ENCODE measurements at regions not wholly inside any gene's neighbourhood (a gene's known extent, or its start where the extent isn't known, plus 50 kb on each side); places are given as distances from the start of the nearest gene placed in this dataset.
"Not testable (repeated sequence)": the region's sequence is repeated elsewhere in the genome, so short reads cannot be mapped to it uniquely, and the experiment has no call there.

- DNase-seq (ENCODE audit: low read depth in 3 of 3, low spot score in 1 of 3), result no peak
These were observed 522.4 kb upstream of the NAALADL2 start for GRCh38 chr3:174336784-174337183.

DNA sequence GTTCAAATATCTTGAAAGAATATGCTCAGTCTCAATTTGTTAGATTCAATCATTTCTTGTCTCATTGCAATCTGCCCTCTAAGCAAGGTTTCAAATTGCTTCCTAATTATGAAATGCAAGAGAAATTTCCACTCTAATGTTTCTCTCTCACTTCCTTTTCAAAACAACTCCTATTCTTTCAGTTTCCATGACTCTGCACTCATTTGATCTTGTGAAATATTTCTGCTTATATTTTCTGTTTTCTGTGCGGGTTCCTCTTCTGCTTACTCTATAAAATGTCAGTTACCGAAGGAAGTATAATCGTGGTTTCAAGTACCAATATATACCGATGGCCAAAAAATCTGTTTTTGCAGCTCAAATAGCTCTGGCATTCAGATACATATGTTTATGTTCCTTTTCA, 521.9 kb upstream of the NAALADL2 start:
- no peak for DNase-seq (ENCODE audit: low read depth in 3 of 3, low spot score in 1 of 3)

DNA sequence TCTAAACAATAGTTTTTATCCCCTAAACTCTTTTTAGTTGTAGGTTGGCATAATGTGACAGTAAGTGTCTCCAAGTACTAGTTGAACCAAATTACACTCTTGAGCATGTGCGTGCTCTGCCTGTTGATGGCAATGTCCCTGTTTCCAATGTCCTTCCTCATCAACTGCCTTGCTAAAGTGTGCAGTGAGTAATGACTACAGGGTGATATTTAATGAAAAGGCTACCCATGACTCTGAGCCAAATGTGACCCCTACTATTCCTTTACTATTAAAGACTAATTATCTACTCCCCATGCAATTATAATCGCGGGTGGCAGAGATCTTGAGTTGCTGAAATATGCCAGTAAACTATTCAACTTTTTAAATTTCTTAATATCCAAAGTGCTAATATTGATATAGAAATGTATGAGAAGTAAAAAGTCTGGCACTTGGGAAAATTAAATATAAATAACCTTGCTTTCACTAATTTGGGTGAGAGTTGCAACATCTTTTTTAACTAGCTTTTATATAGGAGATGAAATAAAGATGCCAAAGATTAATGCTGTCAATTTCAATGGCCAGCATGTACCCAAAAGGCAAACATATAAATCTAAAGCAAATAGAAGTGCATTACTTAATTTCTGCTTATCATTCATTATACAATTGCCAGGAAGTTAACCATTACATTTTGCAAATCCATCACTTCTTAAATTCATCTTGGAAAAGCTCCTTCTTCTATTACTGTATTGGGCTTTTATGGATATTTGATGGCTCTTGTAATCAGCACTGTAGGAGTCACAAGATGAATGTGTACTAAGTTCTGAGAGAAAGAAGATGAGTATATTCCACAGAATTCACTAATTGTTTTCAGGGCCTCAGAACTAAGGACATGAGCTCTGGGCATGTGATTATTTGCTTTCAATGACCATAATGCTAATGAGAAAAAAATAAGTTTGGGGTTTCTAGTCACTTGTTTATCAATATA, 518.2 kb upstream of the NAALADL2 start:
- no peak for DNase-seq (ENCODE audit: low read depth in 3 of 3, low spot score in 1 of 3)

GRCh38 chr3:174342171-174342570, 517.0 kb upstream of the NAALADL2 start:
- DNase-seq (ENCODE audit: low read depth in 3 of 3, low spot score in 1 of 3), result no peak

- DNase-seq (ENCODE audit: low read depth in 3 of 3, low spot score in 1 of 3), result no peak
These were observed 516.1 kb upstream of the NAALADL2 start for GRCh38 chr3:174342941-174343501.

DNA sequence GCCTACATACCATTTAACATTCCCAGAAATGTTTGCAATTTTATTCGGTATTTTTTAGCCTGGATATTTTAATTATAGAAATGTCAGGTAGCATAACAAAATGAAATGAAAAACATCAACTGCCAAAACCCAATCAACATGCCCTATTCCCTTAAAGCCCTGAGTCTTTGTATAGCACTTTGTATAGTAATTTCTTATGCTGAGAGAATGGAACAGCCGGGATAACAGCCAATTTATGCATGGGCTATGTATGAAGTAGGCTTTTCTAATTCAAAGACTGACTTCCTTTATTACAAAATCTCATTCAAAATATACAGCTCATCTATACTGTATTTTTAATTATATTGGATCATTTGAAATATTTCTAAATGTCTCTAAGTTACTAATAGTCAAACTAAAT, 513.0 kb upstream of the NAALADL2 start:
- DNase-seq (ENCODE audit: low read depth in 3 of 3, low spot score in 1 of 3), result no peak

- DNase-seq (ENCODE audit: low read depth in 3 of 3, low spot score in 1 of 3), result no peak
These were observed 512.6 kb upstream of the NAALADL2 start for GRCh38 chr3:174346571-174346970.

DNA sequence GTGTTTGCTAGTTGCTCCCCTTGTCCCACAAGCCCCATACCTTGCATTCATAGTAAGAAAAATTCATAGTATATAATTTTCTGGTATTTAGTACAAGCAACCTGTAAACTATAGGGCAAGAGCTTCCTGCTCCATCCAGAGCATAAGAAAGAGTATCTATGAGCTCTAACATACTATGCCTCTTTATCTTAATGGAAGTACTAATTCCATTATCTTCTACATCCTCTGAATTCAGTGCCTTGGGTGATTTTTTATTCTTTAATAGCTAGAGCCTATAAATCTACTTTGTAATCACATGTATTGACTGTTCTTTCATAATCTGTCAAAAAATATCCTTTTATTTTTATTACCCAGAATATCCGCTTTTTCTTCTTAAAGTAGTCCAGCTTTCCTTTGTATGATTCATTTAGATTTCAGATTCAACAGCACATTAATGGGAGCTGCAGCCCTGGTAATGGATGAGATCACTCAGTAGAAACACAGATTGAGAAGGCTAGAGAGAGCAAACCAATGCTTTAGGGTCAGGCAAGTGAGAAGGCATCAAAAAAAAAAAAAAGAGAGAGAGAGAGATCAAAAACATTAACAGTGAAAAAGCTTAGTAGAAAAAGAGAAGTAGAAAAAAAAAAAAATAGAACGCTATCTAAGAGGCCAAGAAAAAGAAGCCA, 511.5 kb upstream of the NAALADL2 start:
- DNase-seq (ENCODE audit: low read depth in 3 of 3, low spot score in 1 of 3), result no peak

- no peak for DNase-seq (ENCODE audit: low read depth in 3 of 3, low spot score in 1 of 3)
These were observed 506.9 kb upstream of the NAALADL2 start for GRCh38 chr3:174352227-174352626.

DNA sequence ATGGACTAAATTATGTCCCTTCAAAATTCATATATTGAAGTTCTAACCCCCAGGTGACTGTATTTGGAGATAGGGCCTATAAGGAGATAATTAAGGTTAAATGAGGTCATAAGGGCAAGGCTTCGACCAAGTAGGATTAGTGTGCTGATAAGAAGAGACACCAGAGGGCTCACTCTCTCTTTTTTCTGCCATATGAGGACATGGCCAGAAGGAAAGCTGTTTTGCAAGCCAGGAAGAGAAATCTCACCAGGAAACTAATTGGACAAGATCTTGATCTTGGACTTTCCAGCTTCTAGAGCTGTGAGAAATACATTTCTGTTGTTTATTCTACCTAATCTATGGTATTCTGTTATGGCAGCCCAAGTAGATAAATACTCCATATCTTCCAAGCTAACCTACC, 503.6 kb upstream of the NAALADL2 start:
- no peak for DNase-seq (ENCODE audit: low read depth in 3 of 3, low spot score in 1 of 3)

DNA sequence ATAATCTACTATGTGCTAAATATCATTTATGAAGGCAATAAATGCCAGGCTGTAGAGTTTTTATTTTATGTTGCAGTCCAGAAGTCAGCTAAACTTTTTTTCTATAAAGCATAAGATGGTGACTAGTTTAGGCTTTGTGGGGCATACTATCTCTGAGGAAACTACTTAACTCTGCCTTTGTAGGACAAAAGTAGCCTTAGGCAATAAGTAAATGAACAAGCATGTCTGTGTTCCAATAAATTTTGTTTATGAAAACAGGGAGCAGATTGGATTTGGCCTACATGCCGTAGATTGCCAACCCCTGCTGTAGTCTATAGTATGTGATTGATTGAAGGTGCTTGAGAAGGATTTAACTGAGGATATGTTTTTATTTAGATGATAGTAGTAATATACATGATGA, 502.5 kb upstream of the NAALADL2 start:
- no peak for DNase-seq (ENCODE audit: low read depth in 3 of 3, low spot score in 1 of 3)

DNA sequence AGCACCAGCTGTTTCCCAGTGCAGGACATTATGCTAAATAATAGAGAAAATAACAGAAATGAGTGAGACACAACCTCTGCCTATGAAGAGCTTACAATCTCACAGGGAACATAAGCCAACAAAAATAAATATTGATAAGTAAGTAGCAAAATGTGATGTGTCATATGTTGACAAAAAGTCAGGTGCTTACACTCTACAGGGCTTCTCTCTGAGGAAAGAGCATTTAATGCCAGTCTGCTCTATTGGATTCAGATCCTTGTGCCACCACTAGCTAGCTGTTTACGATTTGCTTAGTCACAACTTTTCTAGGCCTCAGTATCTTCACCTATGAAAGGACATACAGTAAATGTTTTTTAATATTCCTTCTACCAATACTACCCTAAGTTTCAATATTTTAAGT, 500.9 kb upstream of the NAALADL2 start:
- no peak for DNase-seq (ENCODE audit: low read depth in 3 of 3, low spot score in 1 of 3)

DNA sequence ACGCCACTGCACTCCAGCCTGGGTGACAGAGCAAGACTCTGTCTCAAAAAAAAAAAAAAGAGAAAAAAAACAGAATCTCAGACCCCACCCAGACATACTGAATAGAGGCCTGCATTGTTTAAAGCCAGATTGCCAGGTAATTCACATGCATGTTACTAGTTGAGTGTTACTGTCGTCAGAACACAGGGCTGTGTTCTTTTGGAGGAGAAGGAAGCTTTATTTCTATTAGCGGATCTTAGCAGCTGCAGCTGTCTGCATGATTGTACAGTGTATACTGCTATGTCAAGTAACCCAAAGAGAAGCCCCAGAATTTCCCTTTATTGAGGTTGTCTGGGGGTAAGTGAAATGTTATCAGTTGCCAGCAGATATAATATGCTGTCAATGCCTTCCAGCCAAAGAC, 496.6 kb upstream of the NAALADL2 start:
- no peak for DNase-seq (ENCODE audit: low read depth in 3 of 3, low spot score in 1 of 3)

DNA sequence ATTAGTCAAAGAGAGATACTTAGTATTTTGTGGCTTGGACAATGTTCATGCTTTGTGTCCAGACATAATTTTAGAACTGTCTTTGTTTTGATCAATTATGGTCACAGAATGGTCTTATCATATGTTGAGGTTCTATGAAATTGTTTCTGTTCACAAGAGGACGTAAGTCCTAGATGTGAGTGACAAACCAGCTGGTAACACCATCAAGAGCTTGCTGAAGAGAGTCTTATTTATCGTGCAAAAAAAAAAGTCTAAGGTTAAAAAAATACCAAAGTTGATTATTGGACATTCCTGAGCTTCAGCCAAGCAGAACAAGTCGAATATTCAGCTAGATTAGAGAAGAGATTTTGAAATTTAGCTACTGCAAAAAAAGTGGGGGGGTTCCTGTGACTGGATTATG, 495.9 kb upstream of the NAALADL2 start:
- no peak for DNase-seq (ENCODE audit: low read depth in 3 of 3, low spot score in 1 of 3)

- no peak for DNase-seq (ENCODE audit: low read depth in 3 of 3, low spot score in 1 of 3)
These were observed 493.3 kb upstream of the NAALADL2 start for GRCh38 chr3:174365796-174366195.

GRCh38 chr3:174366904-174367303, 492.2 kb upstream of the NAALADL2 start:
- DNase-seq (ENCODE audit: low read depth in 3 of 3, low spot score in 1 of 3), result not testable (repeated sequence)

- no peak for DNase-seq (ENCODE audit: low read depth in 3 of 3, low spot score in 1 of 3)
These were observed 482.8 kb upstream of the NAALADL2 start for GRCh38 chr3:174376346-174376745.

DNA sequence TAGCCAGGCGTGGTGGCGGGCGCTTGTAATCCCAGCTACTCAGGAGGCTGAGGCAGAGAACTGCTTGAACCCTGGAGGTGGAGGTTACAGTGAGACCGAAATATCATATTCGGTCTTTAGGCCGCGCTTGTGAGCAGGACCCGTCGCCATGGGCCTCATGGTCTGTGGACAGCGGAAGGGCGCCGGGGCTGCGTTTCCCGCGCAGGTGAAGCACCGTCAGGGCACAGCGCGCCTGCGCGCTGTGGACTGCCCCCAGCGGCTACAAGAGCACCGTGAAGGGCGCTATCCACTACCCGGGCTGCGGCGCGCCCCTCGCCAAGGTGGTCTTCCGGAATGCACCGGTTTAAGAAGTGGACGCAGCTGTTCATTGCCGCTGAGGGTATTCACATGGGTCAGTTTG, 482.0 kb upstream of the NAALADL2 start:
- DNase-seq (ENCODE audit: low read depth in 3 of 3, low spot score in 1 of 3), result no peak

DNA sequence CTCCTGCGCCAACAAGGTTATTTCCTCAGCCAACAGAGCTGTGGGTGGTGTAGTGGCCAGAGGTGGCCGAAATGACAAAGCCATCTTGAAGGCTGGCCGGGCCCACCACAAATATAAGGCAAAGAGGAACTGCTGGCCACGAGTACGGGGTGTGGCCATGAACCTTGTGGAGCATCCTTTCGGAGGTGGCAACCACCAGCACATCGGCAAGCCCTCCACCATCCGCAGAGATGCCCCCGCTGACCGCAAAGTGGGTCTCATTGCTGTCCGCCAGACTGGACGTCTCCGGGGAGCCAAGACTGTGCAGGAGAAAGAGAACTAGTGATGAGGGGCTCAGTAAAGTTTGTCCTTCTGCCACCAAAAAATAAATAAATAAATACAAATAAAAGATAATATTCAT, 481.4 kb upstream of the NAALADL2 start:
- no peak for DNase-seq (ENCODE audit: low read depth in 3 of 3, low spot score in 1 of 3)

DNA sequence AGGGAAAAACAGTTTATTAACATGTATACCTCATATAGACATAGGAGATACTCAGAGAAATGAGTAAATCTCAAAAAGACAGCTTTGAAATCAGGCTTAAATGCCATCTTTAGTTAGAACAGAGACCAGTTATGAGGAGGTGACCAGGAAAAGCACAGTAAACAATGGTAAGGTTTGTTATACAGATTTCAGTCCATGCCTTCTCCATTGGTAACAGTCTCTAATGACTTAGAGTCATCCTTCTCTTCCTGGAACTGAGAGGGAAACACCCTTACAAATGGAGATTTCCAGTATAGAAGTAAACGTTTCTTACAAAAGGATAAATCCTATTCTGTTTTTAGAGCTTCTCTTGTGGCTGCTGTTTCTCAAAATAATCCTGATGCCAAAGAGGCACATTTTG, 476.3 kb upstream of the NAALADL2 start:
- no peak for DNase-seq (ENCODE audit: low read depth in 3 of 3, low spot score in 1 of 3)

- no peak for DNase-seq (ENCODE audit: low read depth in 3 of 3, low spot score in 1 of 3)
These were observed 471.4 kb upstream of the NAALADL2 start for GRCh38 chr3:174387736-174388135.

DNA sequence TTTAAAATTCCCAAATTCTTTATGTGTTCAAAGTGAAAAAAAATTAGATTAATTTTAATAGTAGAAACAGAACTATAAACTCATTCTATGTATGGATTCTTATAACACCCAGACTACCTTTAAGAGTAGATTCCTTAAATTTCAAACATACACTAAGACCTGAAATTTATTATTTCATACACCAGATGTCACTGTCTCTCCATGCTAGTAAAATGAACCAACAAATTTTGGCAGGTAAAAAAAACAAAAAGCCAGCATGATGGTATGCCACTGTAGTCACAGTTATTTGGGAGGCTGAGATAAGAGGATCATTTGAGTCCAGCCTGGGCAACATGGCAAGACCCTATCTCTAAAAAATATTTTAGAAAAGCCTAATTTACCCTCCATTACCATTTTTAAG, 461.3 kb upstream of the NAALADL2 start:
- DNase-seq (ENCODE audit: low read depth in 3 of 3, low spot score in 1 of 3), result no peak

Data from stimulated activated CD4-positive, alpha-beta T cell treated with anti-CD3 and anti-CD28 coated beads, TNF-alpha, amount 100 ng/mL, for 1 hour (primary cell).